Pons (tissue), 1 donor: ENCODE measurements at regions not wholly inside any gene's neighbourhood (a gene's known extent, or its start where the extent isn't known, plus 50 kb on each side); places are given as distances from the start of the nearest gene placed in this dataset.
A peak's percentile ranks its signal among the peaks of the same experiment; 100 is the strongest.
"Not testable (repeated sequence)": the region's sequence is repeated elsewhere in the genome, so short reads cannot be mapped to it uniquely, and the experiment has no call there.

ENCODE experiments used
- DNase-seq: peaks from one replicate; pipeline ENCODE4 v3.0.0-alpha.2; 2016; ENCODE audit warnings: low spot score

GRCh38 chr3:76527773-76528172 lies 512.1 kb upstream of the ROBO2 start:
- no peak for DNase-seq

GRCh38 chr3:76532158-76532822 lies 507.6 kb upstream of the ROBO2 start:
- no peak for DNase-seq

GRCh38 chr3:76533710-76534109 lies 506.2 kb upstream of the ROBO2 start:
- not testable (repeated sequence) for DNase-seq

- DNase-seq: not testable (repeated sequence)
Measured at GRCh38 chr3:76537857-76538256, 502.0 kb upstream of the ROBO2 start.

DNA sequence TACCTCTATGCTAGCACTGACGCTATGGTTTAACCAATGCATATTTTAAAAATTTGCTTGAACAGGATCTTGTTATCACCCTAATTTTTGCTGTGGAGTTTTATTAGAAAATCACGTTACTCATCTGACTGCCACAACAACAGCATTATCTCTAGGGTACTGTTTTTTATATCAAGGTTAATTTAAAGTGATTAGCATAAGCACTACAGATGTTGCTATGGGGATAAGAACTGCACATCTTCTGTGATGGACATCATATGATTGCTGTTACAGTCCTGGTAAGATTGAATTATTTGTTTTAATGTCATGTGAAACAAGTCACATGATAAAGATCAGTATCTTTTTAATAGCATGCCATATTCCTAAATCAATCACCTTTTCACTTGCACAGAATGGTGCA lies 492.2 kb upstream of the ROBO2 start:
- DNase-seq: no peak

GRCh38 chr3:76550522-76551201 lies 489.2 kb upstream of the ROBO2 start:
- DNase-seq: no peak

DNA sequence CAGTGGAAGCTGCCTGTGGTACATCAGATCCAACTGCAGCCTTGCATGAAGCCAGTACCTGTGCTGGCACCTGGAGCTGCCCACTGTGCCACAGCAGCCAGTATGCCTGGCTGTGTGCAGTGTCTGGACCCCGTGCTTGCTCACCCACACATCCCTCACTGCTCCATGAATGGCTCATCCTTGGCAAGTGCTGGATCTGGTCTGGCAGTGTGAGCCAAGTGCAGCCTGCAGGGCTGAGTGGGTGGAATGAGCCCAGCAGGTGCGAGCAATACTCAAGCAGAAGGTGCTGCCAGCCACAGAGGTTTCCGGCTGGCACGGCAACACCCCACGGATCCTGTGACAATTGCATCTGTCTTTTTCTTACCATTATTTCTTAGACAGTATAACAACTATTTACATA lies 488.2 kb upstream of the ROBO2 start:
- DNase-seq: no peak

DNA sequence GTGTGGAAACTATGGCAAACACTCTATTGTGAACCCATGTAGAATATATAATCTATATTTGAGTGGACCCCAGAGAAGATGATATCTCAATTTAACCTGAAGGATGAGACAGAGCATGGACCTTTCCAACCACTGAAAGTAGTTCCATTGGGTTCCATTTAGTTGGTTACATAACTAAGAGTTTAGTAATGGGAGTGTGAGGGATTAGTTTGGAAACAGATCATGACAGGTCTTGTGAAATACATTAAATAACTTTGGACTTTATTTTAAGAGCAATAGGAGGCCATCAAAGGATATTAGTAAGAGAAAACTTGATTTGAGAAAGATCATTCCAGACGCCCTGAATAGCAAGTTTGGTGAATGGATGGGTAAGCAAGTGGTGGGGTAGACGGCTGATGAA lies 487.2 kb upstream of the ROBO2 start:
- no peak for DNase-seq

DNA sequence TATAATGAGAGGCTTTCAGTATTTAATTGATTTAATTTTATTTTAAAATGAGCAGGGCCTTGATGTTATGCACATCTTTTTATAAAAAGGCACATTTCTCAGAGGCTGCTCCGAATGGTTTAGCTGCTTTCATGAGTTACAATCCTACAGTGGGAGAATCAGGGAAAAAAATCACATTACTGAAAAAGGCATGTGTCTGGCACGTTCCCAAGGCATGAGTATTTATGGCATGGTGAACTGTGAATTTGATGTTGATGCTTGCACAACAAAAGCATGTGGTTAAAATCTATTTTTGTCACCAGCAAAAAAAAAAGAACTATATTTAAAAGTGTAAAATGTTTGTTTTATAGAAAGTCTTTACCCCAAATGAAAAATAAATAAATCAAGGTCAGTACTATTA lies 485.2 kb upstream of the ROBO2 start:
- DNase-seq: no peak

DNA sequence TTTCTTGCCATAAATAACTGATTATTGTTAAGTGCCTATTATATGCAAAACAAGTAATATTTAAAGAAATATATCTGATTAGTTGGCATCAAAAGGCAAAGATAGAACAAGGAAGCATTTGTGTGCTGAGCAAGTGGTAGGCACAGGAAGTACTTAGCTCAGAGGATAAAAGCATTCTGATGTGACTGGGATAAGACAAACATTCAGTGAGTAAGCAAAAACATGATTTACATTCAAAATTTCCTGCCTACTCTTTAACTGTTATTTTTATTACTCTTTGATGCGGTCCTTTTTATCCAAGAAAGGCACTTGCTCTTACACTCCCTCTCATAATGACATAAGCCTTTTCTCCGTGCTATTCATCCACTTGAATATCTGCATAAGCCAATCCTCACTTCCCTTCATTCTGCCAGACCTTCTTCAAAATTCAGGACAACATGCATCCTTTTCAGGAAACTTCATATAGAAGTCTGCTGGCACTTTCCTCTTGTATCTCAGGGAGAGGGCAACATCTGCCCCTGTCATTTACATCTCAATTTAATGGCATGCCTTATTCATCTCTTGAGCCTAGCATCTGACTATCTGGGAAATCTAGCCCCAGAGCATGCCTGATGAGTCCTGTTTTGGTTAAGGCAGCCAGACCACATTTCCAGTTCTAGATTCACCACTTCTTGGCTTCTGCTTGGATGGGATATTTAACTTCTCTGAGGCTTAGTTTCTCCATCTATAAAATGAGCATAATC lies 478.2 kb upstream of the ROBO2 start:
- DNase-seq: no peak

- DNase-seq: no peak
Measured at GRCh38 chr3:76565496-76566210, 474.2 kb upstream of the ROBO2 start.

GRCh38 chr3:76566211-76566534 lies 473.7 kb upstream of the ROBO2 start:
- peak; percentile 17 for DNase-seq

DNA sequence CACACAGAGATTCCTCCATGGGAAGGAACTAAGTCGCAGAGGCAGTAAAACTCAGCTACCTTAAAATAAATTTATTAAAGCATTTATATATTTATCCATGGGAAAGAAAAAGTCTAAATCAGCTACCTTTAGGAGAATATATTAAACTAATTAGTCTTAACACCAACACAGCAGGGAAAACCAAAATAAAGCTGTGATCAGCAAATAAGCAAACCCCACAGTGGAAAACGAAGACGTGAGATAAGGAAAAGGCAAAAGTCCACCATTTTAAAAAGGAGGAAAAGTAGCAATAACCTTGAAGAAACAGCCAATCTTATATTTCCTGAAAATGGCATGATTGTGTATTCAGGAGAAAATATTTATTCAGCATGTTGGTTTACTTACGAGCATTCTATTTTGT lies 473.0 kb upstream of the ROBO2 start:
- DNase-seq: no peak

DNA sequence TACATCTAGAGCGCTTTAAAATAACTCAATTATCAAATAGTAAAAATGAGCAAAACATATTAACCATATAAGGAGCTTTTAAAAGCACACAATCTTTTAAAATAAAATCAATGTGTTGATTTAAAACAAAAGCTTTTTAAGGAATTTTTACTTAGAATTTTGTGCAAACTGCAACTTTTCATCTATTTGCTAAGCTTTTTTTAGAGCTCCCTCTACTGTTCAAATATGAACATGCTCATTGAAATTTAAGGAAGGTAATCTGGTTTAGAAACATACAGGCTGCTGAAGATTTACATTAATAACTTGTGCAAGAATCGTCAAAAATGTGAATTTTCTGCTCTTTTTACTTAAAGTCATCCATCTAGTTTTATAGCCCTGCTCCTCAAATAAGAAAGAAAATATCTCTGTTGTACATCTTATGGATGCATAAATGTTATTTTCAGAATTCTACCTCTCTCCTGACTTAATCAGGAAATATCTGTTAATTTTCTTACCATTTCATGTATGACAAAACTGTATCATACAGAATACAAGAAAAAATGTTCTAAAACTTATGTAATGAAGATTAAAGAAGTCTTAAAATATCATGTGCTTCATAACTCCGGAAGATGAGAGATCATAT lies 469.4 kb upstream of the ROBO2 start:
- DNase-seq: peak; percentile 42

GRCh38 chr3:76576201-76576600 lies 463.7 kb upstream of the ROBO2 start:
- DNase-seq: no peak

GRCh38 chr3:76582098-76582497 lies 457.8 kb upstream of the ROBO2 start:
- DNase-seq: no peak

DNA sequence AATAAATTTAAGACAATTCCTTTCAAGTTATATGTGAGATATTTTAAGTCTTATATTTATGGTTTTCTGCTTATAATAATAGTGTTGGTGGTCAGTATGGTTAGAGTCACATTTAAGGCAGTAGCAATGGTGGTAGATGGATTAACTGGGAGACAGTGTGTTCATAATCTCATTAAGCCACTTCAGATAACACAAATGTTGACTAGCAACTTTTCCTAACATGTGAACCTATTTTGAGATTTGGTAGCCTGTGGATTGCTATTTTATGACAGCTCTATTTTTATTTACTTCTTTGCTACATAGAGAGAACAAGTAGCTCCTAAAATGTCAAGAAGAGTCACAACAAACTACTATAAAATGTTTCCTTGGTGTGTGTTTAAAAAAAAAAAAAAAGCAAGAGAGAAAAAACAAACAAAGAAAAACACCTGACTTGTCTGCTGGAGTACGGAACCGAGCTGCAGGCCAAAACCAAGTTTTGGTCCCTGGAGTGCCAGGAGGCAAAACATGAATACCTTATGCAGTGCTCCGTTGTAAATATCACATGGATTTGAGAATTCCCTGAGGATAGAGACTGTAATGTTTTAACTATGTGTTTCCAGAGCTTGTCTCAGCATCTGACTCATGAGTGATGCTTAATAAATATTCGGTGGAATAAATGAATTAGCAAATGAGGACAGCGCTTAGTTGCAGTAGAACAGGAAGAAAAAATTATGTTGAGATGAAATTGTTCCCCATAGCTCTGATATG lies 457.1 kb upstream of the ROBO2 start:
- DNase-seq: no peak

GRCh38 chr3:76585794-76586392 lies 454.0 kb upstream of the ROBO2 start:
- no peak for DNase-seq

GRCh38 chr3:76586471-76586870 lies 453.4 kb upstream of the ROBO2 start:
- DNase-seq: no peak

GRCh38 chr3:76610150-76610549 lies 429.7 kb upstream of the ROBO2 start:
- no peak for DNase-seq

- DNase-seq: no peak
Measured at GRCh38 chr3:76615719-76616118, 424.2 kb upstream of the ROBO2 start.
